ENCODE measurements at regions not wholly inside any gene's neighbourhood (a gene's known extent, or its start where the extent isn't known, plus 50 kb on each side); places are given as distances from the start of the nearest gene placed in this dataset.

DNA sequence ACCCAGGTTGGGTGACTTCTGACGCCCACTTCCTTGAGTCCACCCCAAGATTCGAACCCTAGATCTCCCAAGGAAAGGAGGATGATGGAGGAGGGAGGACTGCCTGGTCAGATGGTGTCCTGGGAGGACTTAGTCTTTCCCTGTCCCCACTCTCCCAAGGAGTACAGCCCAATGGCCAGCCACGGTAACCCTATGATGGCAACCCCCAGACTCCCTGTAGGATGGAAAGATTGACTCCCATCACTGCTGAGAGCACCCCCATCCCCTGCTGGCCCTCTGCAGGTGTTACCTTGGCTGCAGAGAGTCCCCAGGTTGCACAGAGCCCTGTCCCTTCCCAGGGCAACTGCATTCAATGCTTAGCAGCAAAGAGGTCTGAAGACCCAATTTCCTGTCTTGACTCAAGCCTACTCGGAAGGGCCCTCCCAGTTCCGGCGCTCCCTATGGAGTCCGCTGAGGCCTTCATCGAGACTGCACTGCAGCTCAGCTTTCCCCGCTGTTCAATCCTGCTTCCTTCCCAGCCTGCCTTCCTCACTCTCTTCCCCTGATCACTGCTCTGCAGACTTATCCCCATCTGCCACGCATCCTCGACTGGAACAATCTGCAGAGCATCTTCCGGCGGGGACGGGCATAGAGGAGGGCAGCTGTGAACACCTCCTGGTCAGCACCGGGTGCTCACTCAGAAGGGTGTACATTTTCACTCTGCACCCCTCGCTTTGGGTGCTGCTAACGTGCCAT, 50.8 kb upstream of the OCM2 start:
- Histone ChIP-seq H3K36me3 (replicated peaks in 1 of 2; ENCODE audit: control insufficient read depth in 2 of 2, insufficient read depth in 2 of 2, low read length in 2 of 2) (no peaks in the 10 kb centered on the region), H4K91ac (ENCODE audit: low read depth, low read length, poor library complexity) (no peak overlapping the region)
- WGBS, 2 donors (ENCODE audit: extremely low coverage in 2 of 2, insufficient read length in 2 of 2, insufficient replicate concordance in 1 of 2), result no CpG with 5 or more reads among the region's 17 CpGs

DNA sequence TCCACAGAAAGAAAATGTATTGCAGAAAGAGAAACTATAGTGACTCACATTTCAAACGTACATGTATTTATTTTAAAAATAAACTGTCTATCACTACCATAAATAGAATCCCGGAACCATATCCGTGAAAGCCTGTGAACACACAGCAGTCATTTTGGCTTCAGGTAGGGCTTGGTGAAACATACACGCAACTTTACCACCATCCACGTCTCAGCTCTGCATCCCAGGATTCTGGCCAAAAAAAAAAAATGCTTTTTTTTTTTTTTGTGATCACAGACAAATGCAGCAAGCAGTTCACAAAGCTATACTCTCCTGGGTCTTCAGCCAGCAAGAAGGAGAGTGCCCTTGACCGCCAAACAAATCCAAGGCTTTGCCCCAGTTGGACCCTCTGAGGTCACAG, 56.8 kb upstream of the OCM2 start:
- DNase-seq (ENCODE audit: low spot score), result no peak
- Histone ChIP-seq H3K4me1 (ENCODE audit: control insufficient read depth in 2 of 2, insufficient read depth in 1 of 2, low read depth in 1 of 2, low read length in 2 of 2) (peaks cover 0 to 3% of the 10 kb centered on the region in 2 donors), H3K23ac (ENCODE audit: low read depth, low read length, poor library complexity) (no peak overlapping the region), H3K27ac (replicated peaks; ENCODE audit: low read length) (no peak overlapping the region), H3K18ac (ENCODE audit: low read length) (no peak overlapping the region), H2BK120ac (ENCODE audit: low read depth, low read length) (no peak overlapping the region), H3K9ac (ENCODE audit: low read depth, low read length, poor library complexity) (no peak overlapping the region), H2BK5ac (ENCODE audit: low read length) (no peak overlapping the region), H3K4me2 (ENCODE audit: insufficient read depth, low read length, poor library complexity, severe bottlenecking) (no peak overlapping the region), H4K8ac (ENCODE audit: low read depth, low read length) (no peak overlapping the region), H3K9me3 (replicated peaks in 1 of 2; ENCODE audit: control insufficient read depth in 2 of 2, insufficient read depth in 1 of 2, low read depth in 1 of 2, low read length in 2 of 2) (no peaks in the 10 kb centered on the region), H4K91ac (ENCODE audit: low read depth, low read length, poor library complexity) (no peak overlapping the region), H2BK12ac (ENCODE audit: low read length) (no peak overlapping the region), H3K27me3 (ENCODE audit: control insufficient read depth in 3 of 3, insufficient read depth in 3 of 3, low read depth in 1 of 3, low read length in 3 of 3) (peaks cover 0 to 8% (median 0%) of the 10 kb centered on the region in 3 experiments), H3K36me3 (replicated peaks in 1 of 2; ENCODE audit: control insufficient read depth in 2 of 2, insufficient read depth in 2 of 2, low read length in 2 of 2) (no peaks in the 10 kb centered on the region), H2BK15ac (ENCODE audit: low read length) (no peak overlapping the region), H3K4ac (ENCODE audit: low read length) (no peak overlapping the region), H2AFZ (ENCODE audit: low read length) (no peak overlapping the region), H2AK5ac (ENCODE audit: low read depth, low read length) (no peak overlapping the region), H3K4me3 (ENCODE audit: low read length in 2 of 2) (no peak overlapping the region), H3K79me1 (ENCODE audit: low read depth, low read length) (no peaks in the 10 kb centered on the region), H3K14ac (ENCODE audit: low read length) (no peak overlapping the region)
- no CpG with 5 or more reads among the region's 6 CpGs for WGBS, 2 donors (ENCODE audit: extremely low coverage in 2 of 2, insufficient read length in 2 of 2, insufficient replicate concordance in 1 of 2)

More for the DNA sequence above, 50.8 kb upstream of the OCM2 start:
- H3K79me1 ChIP-seq (ENCODE audit: low read depth, low read length), result no peaks in the 10 kb centered on the region
- H3K18ac ChIP-seq (ENCODE audit: low read length), result peak overlapping the region; percentile 71
- peak overlapping the region; percentile 67 for H2BK15ac ChIP-seq (ENCODE audit: low read length)
- H3K27me3 ChIP-seq (ENCODE audit: control insufficient read depth in 3 of 3, insufficient read depth in 3 of 3, low read depth in 1 of 3, low read length in 3 of 3), result no peaks in the 10 kb centered on the region
- peak overlapping the region; percentile 4 for H3K9ac ChIP-seq (ENCODE audit: low read depth, low read length, poor library complexity)
- H3K4ac ChIP-seq (ENCODE audit: low read length), result no peak overlapping the region
- DNase-seq (ENCODE audit: low spot score), result no peak
- H3K14ac ChIP-seq (ENCODE audit: low read length), result peak overlapping the region; percentile 82
- H3K4me3 ChIP-seq (ENCODE audit: low read length in 2 of 2), result no peak overlapping the region
- H2BK12ac ChIP-seq (ENCODE audit: low read length), result no peak overlapping the region
- H3K4me1 ChIP-seq (ENCODE audit: control insufficient read depth in 2 of 2, insufficient read depth in 1 of 2, low read depth in 1 of 2, low read length in 2 of 2), result no peaks in the 10 kb centered on the region
- no peak overlapping the region for H2BK5ac ChIP-seq (ENCODE audit: low read length)
- H2BK120ac ChIP-seq (ENCODE audit: low read depth, low read length), result no peak overlapping the region
- H2AFZ ChIP-seq (ENCODE audit: low read length), result no peak overlapping the region
- H2AK5ac ChIP-seq (ENCODE audit: low read depth, low read length), result no peak overlapping the region
- no peak overlapping the region for H4K8ac ChIP-seq (ENCODE audit: low read depth, low read length)
- no peak overlapping the region for H3K27ac ChIP-seq (replicated peaks; ENCODE audit: low read length)
- H3K9me3 ChIP-seq (replicated peaks in 1 of 2; ENCODE audit: control insufficient read depth in 2 of 2, insufficient read depth in 1 of 2, low read depth in 1 of 2, low read length in 2 of 2), result peaks cover 0 to 2% of the 10 kb centered on the region in 2 donors
- peak overlapping the region; percentile 17 for H3K23ac ChIP-seq (ENCODE audit: low read depth, low read length, poor library complexity)
- H3K4me2 ChIP-seq (ENCODE audit: insufficient read depth, low read length, poor library complexity, severe bottlenecking), result no peak overlapping the region

DNA sequence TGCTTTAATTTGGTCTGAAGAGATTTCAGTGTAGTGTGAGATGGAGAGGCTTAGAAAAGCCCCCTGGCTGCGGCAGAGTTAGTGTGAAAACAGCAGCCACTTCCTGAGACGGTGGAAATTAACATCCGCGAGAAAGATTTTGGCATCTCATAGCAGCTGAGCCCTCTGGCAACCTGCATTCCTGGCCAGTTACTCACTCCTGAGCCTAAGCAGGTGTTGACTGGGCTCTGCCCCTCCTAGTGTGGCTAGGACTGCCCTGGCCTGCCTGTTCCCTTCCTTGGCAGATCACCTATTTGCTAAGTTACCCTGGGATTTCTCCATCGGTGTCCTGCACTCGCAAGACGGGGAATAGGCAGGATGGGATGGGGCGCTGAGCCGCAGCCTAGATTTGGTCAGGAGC, 57.6 kb upstream of the LMTK2 start:
- no peak overlapping the region for H2BK12ac ChIP-seq (ENCODE audit: low read length)
- no peaks in the 10 kb centered on the region for H3K36me3 ChIP-seq (replicated peaks in 1 of 2; ENCODE audit: control insufficient read depth in 2 of 2, insufficient read depth in 2 of 2, low read length in 2 of 2)
- H3K18ac ChIP-seq (ENCODE audit: low read length), result no peak overlapping the region
- H2BK5ac ChIP-seq (ENCODE audit: low read length), result no peak overlapping the region
- H3K4me3 ChIP-seq (ENCODE audit: low read length in 2 of 2), result no peak overlapping the region
- H4K8ac ChIP-seq (ENCODE audit: low read depth, low read length), result no peak overlapping the region
- H3K23ac ChIP-seq (ENCODE audit: low read depth, low read length, poor library complexity), result no peak overlapping the region
- peak overlapping the region; percentile 66 for H2AFZ ChIP-seq (ENCODE audit: low read length)
- H3K9me3 ChIP-seq (replicated peaks in 1 of 2; ENCODE audit: control insufficient read depth in 2 of 2, insufficient read depth in 1 of 2, low read depth in 1 of 2, low read length in 2 of 2), result no peaks in the 10 kb centered on the region
- no peak overlapping the region for H4K91ac ChIP-seq (ENCODE audit: low read depth, low read length, poor library complexity)
- no peaks in the 10 kb centered on the region for H3K79me1 ChIP-seq (ENCODE audit: low read depth, low read length)
- H3K27ac ChIP-seq (replicated peaks; ENCODE audit: low read length), result no peak overlapping the region
- peaks cover 0 to 10% (median 0%) of the 10 kb centered on the region in 3 experiments for H3K27me3 ChIP-seq (ENCODE audit: control insufficient read depth in 3 of 3, insufficient read depth in 3 of 3, low read depth in 1 of 3, low read length in 3 of 3)
- H2BK15ac ChIP-seq (ENCODE audit: low read length), result no peak overlapping the region
- H3K14ac ChIP-seq (ENCODE audit: low read length), result no peak overlapping the region
- DNase-seq (ENCODE audit: low spot score), result no peak
- WGBS, 2 donors (ENCODE audit: extremely low coverage in 2 of 2, insufficient read length in 2 of 2, insufficient replicate concordance in 1 of 2), result no CpG with 5 or more reads among the region's 9 CpGs
- no peak overlapping the region for H3K4me2 ChIP-seq (ENCODE audit: insufficient read depth, low read length, poor library complexity, severe bottlenecking)
- H3K4me1 ChIP-seq (ENCODE audit: control insufficient read depth in 2 of 2, insufficient read depth in 1 of 2, low read depth in 1 of 2, low read length in 2 of 2), result peaks cover 0 to 3% of the 10 kb centered on the region in 2 donors
- no peak overlapping the region for H2AK5ac ChIP-seq (ENCODE audit: low read depth, low read length)
- H2BK120ac ChIP-seq (ENCODE audit: low read depth, low read length), result no peak overlapping the region
- H3K4ac ChIP-seq (ENCODE audit: low read length), result no peak overlapping the region
- H3K9ac ChIP-seq (ENCODE audit: low read depth, low read length, poor library complexity), result no peak overlapping the region

DNA sequence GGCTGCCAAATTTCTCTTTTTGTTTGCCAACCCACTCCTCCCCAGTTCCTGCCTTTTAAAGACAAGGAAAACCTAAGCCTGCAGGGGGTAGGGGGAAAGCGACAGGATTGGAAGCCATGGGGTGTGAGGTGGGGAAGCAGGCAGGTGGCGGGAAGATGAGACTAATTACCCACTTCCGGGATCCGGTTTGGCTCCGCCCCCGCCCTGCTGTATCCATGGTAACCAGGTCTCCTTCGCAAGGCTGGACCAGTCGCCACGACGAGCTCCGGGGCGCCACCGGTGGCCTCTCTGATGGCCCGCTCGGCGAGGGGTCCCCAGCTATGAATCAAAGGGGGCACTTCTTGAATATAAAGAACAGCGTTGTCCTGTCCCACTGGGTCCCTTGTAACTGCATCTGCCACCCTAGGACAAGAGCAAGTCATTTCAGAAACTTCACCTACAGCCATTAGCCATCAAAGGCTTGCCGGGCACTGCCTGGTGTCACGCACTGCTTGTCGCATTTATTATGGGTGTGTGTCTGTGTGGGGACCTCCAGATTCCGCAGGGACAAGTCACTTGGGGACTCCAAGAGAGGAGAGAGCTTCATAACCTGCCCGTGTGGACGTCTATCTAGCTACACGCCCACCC, 55.4 kb upstream of the LMTK2 start:
- no peak overlapping the region for H3K4ac ChIP-seq (ENCODE audit: low read length)
- no peak overlapping the region for H4K91ac ChIP-seq (ENCODE audit: low read depth, low read length, poor library complexity)
- peak overlapping the region; percentile 7 for H2AFZ ChIP-seq (ENCODE audit: low read length)
- H3K14ac ChIP-seq (ENCODE audit: low read length), result no peak overlapping the region
- H2BK120ac ChIP-seq (ENCODE audit: low read depth, low read length), result no peak overlapping the region
- H3K9ac ChIP-seq (ENCODE audit: low read depth, low read length, poor library complexity), result no peak overlapping the region
- peak overlapping the region; percentile 18 for H3K23ac ChIP-seq (ENCODE audit: low read depth, low read length, poor library complexity)
- no peak overlapping the region for H2BK12ac ChIP-seq (ENCODE audit: low read length)
- peak; percentile 14 for DNase-seq (ENCODE audit: low spot score)
- H3K27me3 ChIP-seq (ENCODE audit: control insufficient read depth in 3 of 3, insufficient read depth in 3 of 3, low read depth in 1 of 3, low read length in 3 of 3), result peaks cover 0 to 10% (median 0%) of the 10 kb centered on the region in 3 experiments
- H2AK5ac ChIP-seq (ENCODE audit: low read depth, low read length), result no peak overlapping the region
- H3K4me2 ChIP-seq (ENCODE audit: insufficient read depth, low read length, poor library complexity, severe bottlenecking), result no peak overlapping the region
- H2BK5ac ChIP-seq (ENCODE audit: low read length), result no peak overlapping the region
- H3K4me3 ChIP-seq (ENCODE audit: low read length in 2 of 2), result no peak overlapping the region
- no peaks in the 10 kb centered on the region for H3K9me3 ChIP-seq (replicated peaks in 1 of 2; ENCODE audit: control insufficient read depth in 2 of 2, insufficient read depth in 1 of 2, low read depth in 1 of 2, low read length in 2 of 2)
- no peaks in the 10 kb centered on the region for H3K36me3 ChIP-seq (replicated peaks in 1 of 2; ENCODE audit: control insufficient read depth in 2 of 2, insufficient read depth in 2 of 2, low read length in 2 of 2)
- peaks cover 0 to 3% of the 10 kb centered on the region in 2 donors for H3K4me1 ChIP-seq (ENCODE audit: control insufficient read depth in 2 of 2, insufficient read depth in 1 of 2, low read depth in 1 of 2, low read length in 2 of 2)
- H3K27ac ChIP-seq (replicated peaks; ENCODE audit: low read length), result no peak overlapping the region
- no peak overlapping the region for H2BK15ac ChIP-seq (ENCODE audit: low read length)
- no peak overlapping the region for H3K18ac ChIP-seq (ENCODE audit: low read length)
- WGBS, 2 donors (ENCODE audit: extremely low coverage in 2 of 2, insufficient read length in 2 of 2, insufficient replicate concordance in 1 of 2), result no CpG with 5 or more reads among the region's 24 CpGs
- H3K79me1 ChIP-seq (ENCODE audit: low read depth, low read length), result no peaks in the 10 kb centered on the region
- no peak overlapping the region for H4K8ac ChIP-seq (ENCODE audit: low read depth, low read length)
